OCI-LY7 (cell line): ENCODE measurements at regions not wholly inside any gene's neighbourhood (a gene's known extent, or its start where the extent isn't known, plus 50 kb on each side); places are given as distances from the start of the nearest gene placed in this dataset.

ENCODE experiments used
- BruUV-seq: library from RNA; stranded (reverse); fragments of 400-500 nt; replicated peaks from 2 replicates; lab custom pipeline; 2021; lab: Mats Ljungman, UMichigan
- CTCF ChIA-PET: fragments of 300-600 bp; sonication (Branson Sonifier 250); formaldehyde crosslinking; loops from one replicate; lab custom pipeline; 2022; ENCODE audit warnings: antibody characterized with exemption; ENCODE audit not compliant: unreplicated experiment; lab: Charles Lee
- POLR2A ChIA-PET: fragments of 300-600 bp; sonication (Branson Sonifier 250); formaldehyde crosslinking; loops from one replicate; lab custom pipeline; 2022; ENCODE audit warnings: antibody characterized with exemption; lab: Charles Lee
- DNase-seq: peaks from one replicate; pipeline ENCODE4 v3.0.0-alpha.2; 2015; ENCODE audit warnings: low spot score
- H2AFZ ChIP-seq: fragments of 200-600 bp; sonication (generic), shearing (Covaris generic); 2 replicates; pipeline ENCODE4 v1.6.1; 2014; ENCODE audit warnings: mild to moderate bottlenecking, antibody characterized with exemption, low read length, moderate library complexity
- H3K27ac ChIP-seq: fragments of 200-600 bp; sonication (generic); 2 replicates; pipeline ENCODE4 v1.5.1; 2014; ENCODE audit warnings: mixed run types, low read depth, mild to moderate bottlenecking, moderate library complexity, low read length, inconsistent platforms; ENCODE audit not compliant: poor library complexity, severe bottlenecking
- H3K36me3 ChIP-seq: fragments of 200-600 bp; sonication (generic); 2 replicates; pipeline ENCODE4 v1.6.1; 2014; ENCODE audit warnings: mild to moderate bottlenecking, antibody characterized with exemption, low read length, moderate library complexity, mixed read lengths; ENCODE audit not compliant: insufficient read depth
- H3K4me1 ChIP-seq: fragments of 200-600 bp; sonication (generic); 2 replicates; pipeline ENCODE4 v1.5.1; 2014; ENCODE audit warnings: mild to moderate bottlenecking, low read length; ENCODE audit not compliant: insufficient read depth, poor library complexity, severe bottlenecking
- H3K4me2 ChIP-seq: fragments of 200-600 bp; sonication (generic); 2 replicates; pipeline ENCODE4 v1.6.1; 2014; ENCODE audit warnings: mild to moderate bottlenecking, low read length
- H3K4me3 ChIP-seq: fragments of 200-600 bp; sonication (generic); 2 replicates; pipeline ENCODE4 v1.5.1; 2014; ENCODE audit warnings: mild to moderate bottlenecking, low read depth, low read length; ENCODE audit not compliant: poor library complexity, severe bottlenecking
- H3K79me2 ChIP-seq: fragments of 200-600 bp; sonication (generic); 2 replicates; pipeline ENCODE4 v1.6.1; 2016; ENCODE audit warnings: low read depth, mild to moderate bottlenecking, low read length, moderate library complexity, mixed read lengths; ENCODE audit not compliant: insufficient read depth
- H3K9me2 ChIP-seq: fragments of 200-600 bp; sonication (generic); 2 replicates; pipeline ENCODE4 v1.6.1; 2016; ENCODE audit warnings: mild to moderate bottlenecking, low read length, mixed read lengths; ENCODE audit not compliant: insufficient read depth
- H3K9me3 ChIP-seq: fragments of 200-600 bp; sonication (generic); 2 replicates; pipeline ENCODE4 v1.6.1; 2014; ENCODE audit warnings: mild to moderate bottlenecking, mixed run types, low read length, mixed read lengths
- H4K20me1 ChIP-seq: fragments of 200-600 bp; sonication (generic); 2 replicates; pipeline ENCODE4 v1.6.1; 2014; ENCODE audit warnings: mild to moderate bottlenecking, antibody characterized with exemption, low read length, moderate library complexity, mixed read lengths; ENCODE audit not compliant: insufficient read depth
- EZH2phosphoT487 ChIP-seq: fragments of 200-600 bp; sonication (generic); IDR thresholded peaks from 2 replicates; pipeline ENCODE4 v1.6.1; 2018; ENCODE audit warnings: low read depth, borderline replicate concordance, mild to moderate bottlenecking, mixed run types, antibody characterized with exemption, low read length, moderate library complexity, mixed read lengths
- intact Hi-C: fragments of 100-400 bp; cut with micrococcal nuclease; formaldehyde crosslinking; loops from one replicate; pipeline ENCODE4 v1.10.0; 2022; ENCODE audit not compliant: unreplicated experiment
- TF ChIP-seq, protein P1 (sequence below): fragments of 200-600 bp; sonication (generic); conservative IDR thresholded peaks from 2 replicates; pipeline ENCODE4 v1.5.1; 2014; ENCODE audit warnings: mild to moderate bottlenecking, antibody characterized with exemption, low read length, moderate library complexity, mixed read lengths

DNA sequence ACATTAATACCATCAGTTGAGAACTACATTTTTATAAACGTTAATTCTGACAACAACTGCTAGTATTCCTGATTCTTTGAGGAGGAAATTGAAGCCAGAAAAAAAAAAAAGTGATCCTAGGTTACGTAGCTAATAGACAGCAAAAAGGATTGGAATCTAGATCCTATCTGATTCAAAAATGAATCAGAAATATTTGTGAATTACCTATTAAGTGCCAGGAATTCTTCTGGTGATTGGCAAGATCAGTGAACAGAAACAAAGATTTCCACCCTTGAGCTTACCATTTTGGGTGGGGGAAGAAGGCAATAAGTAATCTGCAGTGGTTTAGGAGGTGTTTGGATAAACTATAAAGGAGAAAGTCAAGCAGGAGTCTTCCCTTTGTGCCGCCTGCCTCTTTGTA is 63.9 kb upstream of the LARGE1 start:
- H3K79me2 ChIP-seq, result no peaks in the 10 kb centered on the region
- H3K9me3 ChIP-seq, result no peaks in the 10 kb centered on the region
- no peak overlapping the region for H3K4me3 ChIP-seq
- H3K36me3 ChIP-seq, result no peaks in the 10 kb centered on the region
- H2AFZ ChIP-seq, result no peak overlapping the region
- H4K20me1 ChIP-seq, result no peaks in the 10 kb centered on the region
- H3K4me2 ChIP-seq, result no peak overlapping the region
- intact Hi-C loops, result no loop called here
- CTCF ChIA-PET, result no interaction called here
- no peak overlapping the region for H3K27ac ChIP-seq
- H3K4me1 ChIP-seq, result peaks cover 7% of the 10 kb centered on the region
- no peaks in the 10 kb centered on the region for H3K9me2 ChIP-seq
- BruUV-seq, result no TSS peak
- TF ChIP-seq, protein P1, sequence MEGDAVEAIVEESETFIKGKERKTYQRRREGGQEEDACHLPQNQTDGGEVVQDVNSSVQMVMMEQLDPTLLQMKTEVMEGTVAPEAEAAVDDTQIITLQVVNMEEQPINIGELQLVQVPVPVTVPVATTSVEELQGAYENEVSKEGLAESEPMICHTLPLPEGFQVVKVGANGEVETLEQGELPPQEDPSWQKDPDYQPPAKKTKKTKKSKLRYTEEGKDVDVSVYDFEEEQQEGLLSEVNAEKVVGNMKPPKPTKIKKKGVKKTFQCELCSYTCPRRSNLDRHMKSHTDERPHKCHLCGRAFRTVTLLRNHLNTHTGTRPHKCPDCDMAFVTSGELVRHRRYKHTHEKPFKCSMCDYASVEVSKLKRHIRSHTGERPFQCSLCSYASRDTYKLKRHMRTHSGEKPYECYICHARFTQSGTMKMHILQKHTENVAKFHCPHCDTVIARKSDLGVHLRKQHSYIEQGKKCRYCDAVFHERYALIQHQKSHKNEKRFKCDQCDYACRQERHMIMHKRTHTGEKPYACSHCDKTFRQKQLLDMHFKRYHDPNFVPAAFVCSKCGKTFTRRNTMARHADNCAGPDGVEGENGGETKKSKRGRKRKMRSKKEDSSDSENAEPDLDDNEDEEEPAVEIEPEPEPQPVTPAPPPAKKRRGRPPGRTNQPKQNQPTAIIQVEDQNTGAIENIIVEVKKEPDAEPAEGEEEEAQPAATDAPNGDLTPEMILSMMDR, result no peak
- no peak for TF ChIP-seq EZH2phosphoT487
- POLR2A ChIA-PET, result no interaction called here
- DNase-seq, result no peak

DNA sequence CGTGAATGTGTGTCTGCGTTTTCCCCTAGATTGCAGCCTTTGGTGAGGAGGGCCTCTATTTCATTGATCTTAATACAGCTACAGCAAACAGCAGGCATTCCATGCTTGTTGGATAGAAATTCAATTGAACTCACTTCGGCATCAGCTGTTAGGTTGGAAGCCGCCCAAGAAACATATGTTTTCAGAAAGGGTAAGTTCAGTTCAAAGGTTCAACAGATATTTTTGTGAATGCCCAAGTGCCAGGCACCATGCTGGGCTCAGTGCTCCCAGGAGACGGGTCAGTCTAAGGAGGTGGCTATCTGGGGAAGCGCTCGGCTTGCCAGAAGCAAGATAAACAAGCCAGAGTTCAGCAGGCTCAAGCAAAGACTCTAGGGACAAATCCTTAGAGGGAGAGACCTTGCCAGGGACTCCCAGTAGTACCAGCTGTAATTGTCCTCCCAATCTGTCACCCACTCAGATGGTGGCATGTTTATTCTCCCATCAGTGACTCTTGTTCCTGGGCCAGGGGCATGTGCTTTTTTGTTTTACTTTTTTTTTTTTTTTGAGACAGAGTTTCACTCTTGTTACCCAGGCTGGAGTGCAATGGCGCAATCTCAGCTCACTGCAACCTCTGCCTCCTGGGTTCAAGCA is 64.5 kb upstream of the LARGE1 start:
- BruUV-seq, result no TSS peak
- Histone ChIP-seq H4K20me1 (no peaks in the 10 kb centered on the region), H3K9me2 (no peaks in the 10 kb centered on the region), H3K4me2 (no peak overlapping the region), H2AFZ (no peak overlapping the region), H3K4me3 (no peak overlapping the region), H3K36me3 (no peaks in the 10 kb centered on the region), H3K4me1 (peaks cover 7% of the 10 kb centered on the region), H3K79me2 (no peaks in the 10 kb centered on the region), H3K27ac (no peak overlapping the region), H3K9me3 (no peaks in the 10 kb centered on the region)
- TF ChIP-seq, protein P1, result no peak
- no peak for TF ChIP-seq EZH2phosphoT487
- POLR2A ChIA-PET, result no interaction called here
- CTCF ChIA-PET, result no interaction called here
- DNase-seq, result no peak
- intact Hi-C loops, result no loop called here

DNA sequence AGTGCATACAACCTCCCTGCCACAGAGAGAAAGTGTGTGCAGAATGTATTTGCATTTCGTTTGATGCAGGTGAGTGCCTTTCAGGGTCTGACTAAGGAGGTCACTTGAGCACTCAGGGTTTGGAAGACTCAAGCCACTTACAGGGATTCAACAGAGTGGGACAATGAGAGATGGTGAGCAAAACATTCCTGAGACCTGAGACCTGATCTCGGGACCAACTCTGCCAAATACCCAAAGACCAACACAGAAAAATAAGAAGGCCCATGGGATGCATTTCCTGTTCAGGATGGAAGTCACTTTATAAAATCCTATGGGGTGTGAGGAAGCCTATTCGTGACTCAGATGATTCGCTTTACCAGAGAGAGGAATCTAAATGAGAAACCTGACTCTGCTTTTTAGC is 65.2 kb upstream of the LARGE1 start:
- Histone ChIP-seq H2AFZ (no peak overlapping the region), H3K4me2 (no peak overlapping the region), H4K20me1 (no peaks in the 10 kb centered on the region), H3K79me2 (no peaks in the 10 kb centered on the region), H3K4me1 (peaks cover 7% of the 10 kb centered on the region), H3K36me3 (no peaks in the 10 kb centered on the region), H3K4me3 (no peak overlapping the region), H3K9me2 (no peaks in the 10 kb centered on the region), H3K9me3 (no peaks in the 10 kb centered on the region), H3K27ac (no peak overlapping the region)
- no TSS peak for BruUV-seq
- intact Hi-C loops, result no loop called here
- no peak for DNase-seq
- TF ChIP-seq EZH2phosphoT487, result no peak
- TF ChIP-seq, protein P1, result no peak
- ChIA-PET POLR2A (no interaction called here), CTCF (no interaction called here)
